ENCODE measurements at regions not wholly inside any gene's neighbourhood (a gene's known extent, or its start where the extent isn't known, plus 50 kb on each side); places are given as distances from the start of the nearest gene placed in this dataset.

GRCh38 chr21:15241997-15242736, 177.4 kb upstream of the NRIP1 start:
- DNase-seq (ENCODE audit: low read depth): no peak

- DNase-seq (ENCODE audit: low read depth): no peak
These were observed 178.1 kb upstream of the NRIP1 start for GRCh38 chr21:15242906-15243305.

- DNase-seq (ENCODE audit: low read depth): no peak
These were observed 178.6 kb upstream of the NRIP1 start for GRCh38 chr21:15243406-15243805.

- DNase-seq (ENCODE audit: low read depth): no peak
These were observed 182.8 kb upstream of the NRIP1 start for GRCh38 chr21:15247613-15248012.

GRCh38 chr21:15249285-15249993, 184.6 kb upstream of the NRIP1 start:
- DNase-seq (ENCODE audit: low read depth): no peak

GRCh38 chr21:15250384-15250783, 185.6 kb upstream of the NRIP1 start:
- no peak for DNase-seq (ENCODE audit: low read depth)

GRCh38 chr21:15252431-15252830, 187.6 kb upstream of the NRIP1 start:
- no peak for DNase-seq (ENCODE audit: low read depth)

- DNase-seq (ENCODE audit: low read depth): no peak
These were observed 189.3 kb upstream of the NRIP1 start for GRCh38 chr21:15254111-15254510.

- DNase-seq (ENCODE audit: low read depth): no peak
These were observed 190.5 kb upstream of the NRIP1 start for GRCh38 chr21:15255261-15255660.

- DNase-seq (ENCODE audit: low read depth): no peak
These were observed 191.0 kb upstream of the NRIP1 start for GRCh38 chr21:15255763-15256162.

- no peak for DNase-seq (ENCODE audit: low read depth)
These were observed 192.2 kb upstream of the NRIP1 start for GRCh38 chr21:15256996-15257395.

- DNase-seq (ENCODE audit: low read depth): no peak
These were observed 192.8 kb upstream of the NRIP1 start for GRCh38 chr21:15257646-15258045.

GRCh38 chr21:15259824-15260223, 195.0 kb upstream of the NRIP1 start:
- DNase-seq (ENCODE audit: low read depth): no peak

GRCh38 chr21:15260604-15261003, 195.8 kb upstream of the NRIP1 start:
- no peak for DNase-seq (ENCODE audit: low read depth)

- DNase-seq (ENCODE audit: low read depth): no peak
These were observed 199.4 kb upstream of the NRIP1 start for GRCh38 chr21:15264084-15264665.

- no peak for DNase-seq (ENCODE audit: low read depth)
These were observed 207.4 kb upstream of the NRIP1 start for GRCh38 chr21:15272171-15272570.

- DNase-seq (ENCODE audit: low read depth): no peak
These were observed 207.8 kb upstream of the NRIP1 start for GRCh38 chr21:15272591-15272990.

- no peak for DNase-seq (ENCODE audit: low read depth)
These were observed 208.4 kb upstream of the NRIP1 start for GRCh38 chr21:15273244-15273643.

GRCh38 chr21:15274701-15275485, 210.1 kb upstream of the NRIP1 start:
- DNase-seq (ENCODE audit: low read depth): no peak

- DNase-seq (ENCODE audit: low read depth): no peak
These were observed 210.9 kb upstream of the NRIP1 start for GRCh38 chr21:15275615-15276235.

GRCh38 chr21:15276243-15276642, 211.4 kb upstream of the NRIP1 start:
- DNase-seq (ENCODE audit: low read depth): no peak

- no peak for DNase-seq (ENCODE audit: low read depth)
These were observed 212.7 kb upstream of the NRIP1 start for GRCh38 chr21:15277466-15277865.
